Skin epidermis (tissue), 12 donors: ENCODE measurements at regions not wholly inside any gene's neighbourhood (a gene's known extent, or its start where the extent isn't known, plus 50 kb on each side); places are given as distances from the start of the nearest gene placed in this dataset.
"Not testable (repeated sequence)": the region's sequence is repeated elsewhere in the genome, so short reads cannot be mapped to it uniquely, and the experiment has no call there.

Experiments
- H3K27ac ChIP-seq, 21 experiments: fragments of 200-600 bp; sonication (generic) in 11 of 21; one replicate each; pipeline ENCODE4 v1.5.0; 2020; ENCODE audit warnings: mild to moderate bottlenecking in 3 of 21, inconsistent platforms in 2 of 21, moderate library complexity in 2 of 21
- H3K4me3 ChIP-seq, 7 experiments: fragments of 200-600 bp; sonication (generic) in 2 of 7; one replicate each; pipeline ENCODE4 v1.5.0; 2020; ENCODE audit warnings: inconsistent platforms in 2 of 7, mild to moderate bottlenecking in 2 of 7, moderate library complexity in 1 of 7

DNA sequence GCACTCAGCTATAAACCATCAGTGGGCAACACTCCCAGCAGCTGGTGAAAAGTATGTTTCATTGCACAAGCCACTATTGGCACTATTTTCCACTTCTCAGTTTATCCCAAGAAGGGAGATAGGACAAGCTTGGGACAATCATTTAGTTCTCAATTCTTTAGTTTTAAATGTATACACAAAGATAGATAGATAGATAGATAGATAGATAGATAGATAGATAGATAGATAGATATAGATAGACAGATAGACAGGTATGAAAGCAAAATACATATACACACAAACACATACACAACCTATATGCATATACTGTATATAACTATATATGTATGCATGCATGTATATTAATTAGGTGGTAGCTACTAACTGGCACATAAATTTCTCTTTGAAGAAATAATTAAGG lies 411.6 kb upstream of the KCND2 start:
- no peak overlapping the region for H3K27ac ChIP-seq

DNA sequence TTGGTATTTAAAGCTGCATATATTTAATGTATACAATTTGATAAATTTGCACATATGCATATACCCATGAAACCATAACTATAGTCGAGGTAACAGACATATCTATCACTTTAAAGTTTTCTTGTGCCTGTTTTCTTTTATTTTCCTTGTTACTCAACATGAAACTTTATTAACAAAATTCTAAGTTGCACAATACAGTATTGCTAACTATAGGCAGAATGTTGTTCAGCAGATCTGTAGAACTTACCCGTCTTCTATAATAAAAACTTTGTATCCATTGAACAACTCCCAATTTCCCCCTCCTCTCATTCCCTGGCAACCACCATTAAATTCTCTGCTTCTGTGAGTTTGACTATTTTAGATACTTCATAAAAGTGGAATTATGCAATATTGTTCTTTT lies 404.6 kb upstream of the KCND2 start:
- no peak overlapping the region for H3K27ac ChIP-seq
- H3K4me3 ChIP-seq: no peak overlapping the region

More for the DNA sequence above, 411.6 kb upstream of the KCND2 start:
- H3K4me3 ChIP-seq: no peak overlapping the region

DNA sequence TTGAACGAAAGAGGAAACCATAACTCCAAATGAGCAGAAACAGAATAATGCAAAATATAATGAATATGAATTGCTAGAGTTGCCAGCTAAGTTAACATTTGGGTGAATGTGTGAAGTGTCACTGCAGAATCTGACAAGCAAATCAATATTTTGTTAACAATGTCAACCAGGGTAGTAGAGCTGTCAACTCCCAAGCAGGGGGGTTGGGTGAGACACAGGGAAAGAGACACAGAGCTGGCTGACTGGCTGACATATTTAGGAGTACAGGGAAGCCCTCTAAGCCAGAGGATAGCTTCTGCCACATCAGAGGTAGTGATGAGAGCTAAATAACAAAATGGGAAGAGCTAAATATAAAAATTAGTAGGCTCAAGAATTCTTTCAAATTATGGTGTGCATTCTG lies 393.1 kb upstream of the KCND2 start:
- Histone ChIP-seq H3K4me3 (no peak overlapping the region), H3K27ac (no peak overlapping the region)

DNA sequence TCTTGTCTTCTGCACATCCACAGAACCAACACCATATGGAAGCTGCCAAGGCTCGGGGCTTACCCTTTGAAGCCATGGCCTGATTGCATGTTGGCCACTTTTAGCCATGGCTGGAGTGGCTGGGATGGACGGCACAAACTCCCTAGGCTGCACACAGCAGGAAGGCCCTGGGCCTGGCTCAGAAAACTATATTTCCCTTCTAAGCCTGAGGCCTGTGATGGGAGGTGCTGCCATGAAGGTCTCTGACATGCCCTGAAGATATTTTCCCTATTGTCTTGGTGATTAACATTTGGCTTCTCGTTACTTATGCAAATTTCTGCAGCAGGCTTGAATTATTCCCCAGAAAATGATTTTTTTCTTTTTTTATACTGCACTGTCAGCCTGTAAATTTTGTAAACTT lies 387.0 kb upstream of the KCND2 start:
- no peak overlapping the region for H3K27ac ChIP-seq

DNA sequence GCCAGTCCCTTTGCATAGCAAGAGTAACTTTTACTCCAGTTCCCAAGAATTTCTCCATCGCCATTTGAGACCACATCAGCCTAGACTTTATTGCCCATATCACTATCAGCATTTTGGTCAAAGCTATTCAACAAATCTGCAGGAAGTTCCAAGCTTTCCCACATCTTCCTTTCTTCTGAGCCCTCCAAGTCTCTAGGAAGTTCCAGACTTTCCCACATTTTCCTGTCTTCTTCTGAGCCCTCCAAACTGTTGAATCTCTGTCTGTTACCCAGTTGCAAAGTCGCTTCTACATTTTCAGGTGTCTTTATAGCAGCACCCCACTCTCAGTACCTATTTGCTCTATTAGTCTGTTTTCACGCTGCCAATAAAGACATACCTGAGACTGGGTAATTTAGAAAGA lies 386.4 kb upstream of the KCND2 start:
- not testable (repeated sequence) for H3K27ac ChIP-seq, H3K4me3 ChIP-seq

More for the DNA sequence above, 387.0 kb upstream of the KCND2 start:
- no peak overlapping the region for H3K4me3 ChIP-seq

DNA sequence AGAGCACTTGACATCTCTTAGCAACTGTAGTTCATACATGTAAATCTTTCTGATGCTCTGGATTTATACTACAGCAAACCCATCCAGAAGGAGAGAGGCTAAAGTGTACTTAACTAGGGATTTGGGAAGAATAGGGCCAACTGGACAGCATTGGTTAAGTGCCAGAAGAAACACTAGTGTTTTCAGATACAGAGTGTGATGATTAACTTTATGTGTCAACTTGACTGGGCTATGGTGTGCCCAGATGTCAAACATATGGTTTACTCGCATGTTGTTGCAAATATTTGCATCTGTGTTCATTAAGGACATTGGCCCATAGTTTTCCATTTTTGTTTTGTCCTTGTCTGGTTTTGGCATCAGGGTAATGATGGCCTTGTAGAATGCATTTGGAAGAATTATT lies 384.7 kb upstream of the KCND2 start:
- Histone ChIP-seq H3K4me3 (no peak overlapping the region), H3K27ac (no peak overlapping the region)

DNA sequence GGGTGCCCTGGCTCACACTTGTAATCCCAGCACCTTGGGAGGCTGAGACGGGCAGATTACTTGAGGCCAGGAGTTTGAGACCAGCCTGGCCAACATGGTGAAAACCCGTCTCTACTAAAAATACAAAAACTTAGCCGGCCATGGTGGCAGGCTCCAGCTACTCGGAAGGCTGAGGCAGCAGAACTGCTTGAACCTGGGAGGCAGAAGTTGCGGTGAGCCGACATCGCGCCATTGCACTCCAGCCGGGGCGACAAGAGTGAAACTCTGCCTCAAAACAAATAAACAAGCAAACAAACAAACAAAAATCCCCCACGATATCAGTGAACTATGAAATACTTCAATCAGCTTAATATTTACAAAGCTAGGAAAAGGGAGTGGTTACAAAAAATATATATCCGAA lies 382.3 kb upstream of the KCND2 start:
- H3K27ac ChIP-seq: no peak overlapping the region
- H3K4me3 ChIP-seq: no peak overlapping the region

DNA sequence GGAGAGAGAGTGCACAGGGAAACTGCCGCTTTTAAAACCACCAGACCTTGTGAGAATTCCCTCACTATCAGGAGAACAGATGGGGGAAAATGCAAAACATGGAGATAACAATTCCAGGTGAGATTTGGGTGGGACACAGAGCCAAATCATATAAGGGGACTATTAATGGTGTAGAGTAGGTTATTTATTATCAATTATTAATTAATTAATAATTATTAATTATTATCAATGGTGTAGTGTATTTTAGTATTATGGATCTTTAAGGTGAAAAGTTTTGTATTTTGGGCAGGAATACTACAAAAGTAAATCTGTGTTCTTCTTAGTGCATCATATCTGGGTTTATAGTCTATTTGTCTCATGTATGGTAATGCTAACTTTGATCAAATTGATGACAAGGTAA lies 377.7 kb upstream of the KCND2 start:
- Histone ChIP-seq H3K4me3 (no peak overlapping the region), H3K27ac (no peak overlapping the region)

DNA sequence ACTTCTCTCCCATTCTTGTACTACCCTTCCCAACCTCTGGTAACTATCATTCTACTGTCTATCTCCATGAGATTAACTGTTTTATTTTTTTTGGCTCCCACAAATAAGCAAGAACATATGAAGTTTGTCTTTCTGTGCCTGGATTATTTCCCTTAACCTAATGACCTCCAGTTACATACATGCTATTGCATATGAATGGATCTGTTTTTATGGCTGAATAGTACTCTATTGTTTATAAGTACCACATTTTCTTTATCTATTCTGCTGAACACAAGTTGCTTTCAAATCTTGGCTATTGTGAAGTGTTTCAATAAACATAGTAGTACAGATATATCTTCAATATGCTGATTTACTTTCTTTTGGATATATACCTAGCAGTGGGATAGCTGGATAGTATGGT lies 376.6 kb upstream of the KCND2 start:
- H3K27ac ChIP-seq: no peak overlapping the region
- no peak overlapping the region for H3K4me3 ChIP-seq

DNA sequence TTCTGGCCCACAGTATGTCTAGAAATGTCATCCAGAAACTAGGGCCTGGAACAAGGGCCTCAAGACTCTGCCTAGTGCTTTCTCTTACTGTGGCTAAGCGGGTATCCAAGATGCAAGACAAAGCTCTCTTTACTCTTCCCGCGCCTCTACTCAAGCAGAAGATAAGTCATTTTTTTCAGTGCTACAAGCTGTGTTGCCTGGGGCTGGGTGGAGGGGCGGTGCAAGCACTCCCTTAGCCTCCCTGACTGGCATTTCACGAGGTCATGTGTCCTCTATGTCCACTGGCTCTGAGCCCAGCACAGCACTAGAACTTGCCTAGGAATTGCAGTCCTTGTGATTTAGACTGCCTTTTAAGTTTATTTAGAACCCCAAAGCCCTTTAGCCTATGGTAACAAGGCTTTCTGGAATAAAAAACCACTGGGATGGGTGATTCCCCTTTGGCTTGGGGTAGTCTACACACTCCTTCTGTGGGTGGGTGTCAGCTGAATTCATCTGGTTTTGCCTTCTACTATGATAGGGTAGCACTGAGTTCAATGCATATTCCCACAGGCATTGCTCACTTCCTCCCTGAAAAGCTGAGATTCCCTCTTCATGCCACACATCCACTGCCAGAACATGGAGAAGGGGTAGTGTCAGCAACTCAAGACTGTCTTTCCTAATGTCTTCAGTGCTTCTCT lies 371.8 kb upstream of the KCND2 start:
- Histone ChIP-seq H3K27ac (no peak overlapping the region), H3K4me3 (no peak overlapping the region)

DNA sequence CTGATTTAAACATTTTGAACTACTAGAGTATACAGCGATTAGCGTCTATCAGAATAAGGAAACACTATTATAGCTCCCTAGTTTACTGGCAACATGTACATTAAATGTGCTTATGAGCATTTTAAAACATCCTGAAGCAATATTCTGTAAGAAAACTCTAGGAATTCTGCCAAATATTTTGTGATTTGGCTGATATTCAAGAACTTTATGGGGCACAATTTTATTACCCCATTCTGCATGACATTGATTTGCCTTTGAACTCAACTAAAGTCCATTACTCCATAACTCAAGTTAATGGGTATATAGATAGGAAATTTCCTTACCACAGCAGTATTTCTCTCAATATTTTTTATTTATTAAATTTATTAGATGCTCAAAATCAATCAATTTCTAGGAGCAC lies 369.9 kb upstream of the KCND2 start:
- Histone ChIP-seq H3K27ac (no peak overlapping the region), H3K4me3 (no peak overlapping the region)

DNA sequence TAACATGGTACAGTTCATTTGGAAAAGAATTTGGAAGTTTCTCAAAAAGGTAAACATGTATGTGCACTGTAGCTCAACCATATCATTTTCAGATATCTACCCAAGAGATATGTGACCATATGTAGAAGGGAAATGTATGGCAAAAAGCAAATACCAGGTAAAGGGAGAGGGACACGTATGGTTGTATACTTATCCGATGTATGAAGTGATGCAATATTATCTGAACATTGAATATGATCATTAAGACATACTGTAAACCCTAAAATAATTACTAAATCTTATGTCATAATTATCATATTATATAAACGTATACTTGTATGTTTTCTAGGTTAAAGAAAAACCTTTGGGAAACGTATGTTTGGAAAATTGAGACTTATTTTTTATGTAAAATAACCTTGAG lies 367.5 kb upstream of the KCND2 start:
- Histone ChIP-seq H3K4me3 (no peak overlapping the region), H3K27ac (no peak overlapping the region)

DNA sequence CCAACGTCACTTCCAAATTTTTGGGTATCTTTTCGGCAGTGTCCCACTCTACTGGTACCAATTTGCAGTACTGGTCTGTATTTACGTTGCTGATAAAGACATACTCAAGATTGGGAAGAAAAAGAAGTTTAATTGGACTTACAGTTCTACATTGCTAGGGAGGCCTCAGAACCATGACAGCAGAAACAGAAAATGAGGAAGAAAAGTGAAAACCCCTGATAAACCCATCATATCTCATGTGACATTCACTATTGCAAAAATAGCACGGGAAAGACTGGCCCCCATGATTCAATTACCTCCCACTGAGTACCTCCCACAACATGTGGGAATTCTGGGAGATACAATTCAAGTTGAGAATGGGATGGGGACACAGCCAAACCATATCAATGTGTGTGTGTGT lies 364.0 kb upstream of the KCND2 start:
- Histone ChIP-seq H3K4me3 (no peak overlapping the region), H3K27ac (no peak overlapping the region)

DNA sequence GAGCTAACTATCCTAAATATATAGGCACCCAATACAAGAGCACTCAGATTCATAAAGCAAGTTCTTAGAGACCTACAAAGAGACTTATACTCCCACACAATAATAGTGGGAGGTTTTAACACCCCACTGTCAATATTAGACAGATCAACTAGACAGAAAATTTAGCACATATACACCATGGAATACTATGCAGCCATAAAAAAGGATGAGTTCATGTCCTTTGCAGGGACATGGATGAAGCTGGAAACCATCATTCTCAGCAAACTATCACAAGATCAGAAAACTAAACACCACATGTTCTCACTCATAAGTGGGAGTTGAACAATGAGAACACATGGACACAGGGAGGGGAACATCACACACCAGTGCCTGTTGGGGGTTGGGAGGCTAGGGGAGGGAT lies 358.9 kb upstream of the KCND2 start:
- H3K4me3 ChIP-seq: not testable (repeated sequence)

DNA sequence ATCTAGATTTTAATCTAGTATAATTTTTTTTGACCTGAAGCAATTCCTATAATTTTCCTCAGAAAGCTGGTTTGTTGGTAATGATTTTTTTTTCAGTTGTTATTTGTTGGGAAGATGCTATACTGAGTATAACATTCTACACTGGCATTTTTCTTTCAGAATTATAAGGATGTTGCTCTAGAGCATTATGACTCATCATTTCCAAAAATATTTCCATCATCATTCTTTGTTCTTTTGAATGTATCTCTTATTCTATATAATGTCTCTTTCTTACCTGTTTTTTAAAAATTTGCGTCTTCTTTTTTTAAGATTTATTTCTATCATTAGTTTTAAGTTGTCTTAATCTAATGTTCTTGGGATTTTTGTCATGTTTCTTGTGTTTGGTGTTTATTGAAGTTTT lies 356.5 kb upstream of the KCND2 start:
- H3K27ac ChIP-seq: no peak overlapping the region
- H3K4me3 ChIP-seq: no peak overlapping the region

More for the DNA sequence above, 358.9 kb upstream of the KCND2 start:
- H3K27ac ChIP-seq: not testable (repeated sequence)

DNA sequence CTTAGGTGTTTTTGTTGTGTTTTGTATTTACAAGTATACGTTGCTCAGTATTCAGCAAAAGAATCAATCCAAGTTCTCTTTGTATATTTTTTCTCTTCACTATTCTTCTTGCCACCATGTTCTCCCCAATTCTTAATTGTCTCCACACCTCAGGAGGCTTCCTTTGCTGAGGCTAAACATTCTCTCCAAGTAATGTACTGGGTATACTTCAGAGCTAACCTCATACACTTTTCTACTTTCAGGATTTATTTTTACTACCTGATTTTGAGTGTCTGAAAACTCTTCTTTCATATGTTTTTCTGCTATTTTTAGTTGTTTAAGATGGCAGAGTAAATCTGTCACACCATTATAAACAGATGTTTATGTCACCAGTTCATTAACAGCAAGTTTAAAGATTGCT lies 354.8 kb upstream of the KCND2 start:
- H3K4me3 ChIP-seq: no peak overlapping the region
- no peak overlapping the region for H3K27ac ChIP-seq

DNA sequence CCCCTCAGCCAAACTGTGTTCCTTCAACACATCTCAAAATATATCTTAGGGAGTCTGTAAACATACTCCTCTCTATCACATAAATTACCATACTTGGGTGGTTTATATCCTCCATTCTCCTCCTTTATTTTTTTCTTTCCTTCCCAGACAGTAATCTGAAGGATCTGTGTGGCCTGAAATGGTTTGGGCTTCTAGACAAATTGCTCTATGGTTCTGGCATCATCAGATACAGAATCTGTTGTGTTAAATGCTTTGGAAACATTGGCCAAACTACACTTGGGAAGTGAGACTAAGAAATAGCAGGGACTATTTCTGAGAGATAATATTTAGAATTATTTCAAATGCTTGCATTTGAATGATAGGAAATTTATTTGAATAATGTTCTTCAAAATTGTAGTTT lies 353.0 kb upstream of the KCND2 start:
- Histone ChIP-seq H3K4me3 (no peak overlapping the region), H3K27ac (no peak overlapping the region)

DNA sequence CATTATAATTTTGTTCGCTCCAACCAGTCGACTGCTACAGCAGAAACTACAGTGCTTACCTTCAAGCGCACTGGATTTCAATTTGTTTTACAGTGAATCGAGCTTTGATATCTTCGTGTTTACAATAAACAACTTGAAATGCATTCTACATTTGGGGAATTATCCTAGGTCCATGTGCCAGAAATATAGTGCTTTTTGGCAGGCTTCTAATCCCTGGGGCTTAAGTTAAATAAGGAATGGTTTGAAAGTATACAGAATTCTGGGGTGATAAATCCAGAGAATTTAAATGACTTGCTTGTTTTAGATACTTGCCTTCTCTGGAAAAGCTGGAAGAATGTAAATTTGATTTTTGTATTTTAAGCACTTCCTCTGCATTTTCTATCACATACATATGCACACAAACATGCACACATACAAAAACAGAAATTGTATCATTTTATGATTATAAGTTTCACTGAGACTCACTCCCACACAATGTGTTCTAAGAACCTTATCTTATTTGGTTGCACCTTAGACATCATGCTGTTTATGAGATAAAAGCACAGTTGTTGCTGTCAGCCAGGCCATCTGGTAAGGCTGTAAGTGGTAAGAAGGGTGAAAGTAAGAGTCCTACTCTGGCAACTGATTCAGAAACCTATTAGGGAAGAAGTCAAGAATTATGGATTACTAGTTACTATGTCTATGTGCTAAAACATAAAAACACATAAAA lies 347.2 kb upstream of the KCND2 start:
- Histone ChIP-seq H3K4me3 (no peak overlapping the region), H3K27ac (no peak overlapping the region)

DNA sequence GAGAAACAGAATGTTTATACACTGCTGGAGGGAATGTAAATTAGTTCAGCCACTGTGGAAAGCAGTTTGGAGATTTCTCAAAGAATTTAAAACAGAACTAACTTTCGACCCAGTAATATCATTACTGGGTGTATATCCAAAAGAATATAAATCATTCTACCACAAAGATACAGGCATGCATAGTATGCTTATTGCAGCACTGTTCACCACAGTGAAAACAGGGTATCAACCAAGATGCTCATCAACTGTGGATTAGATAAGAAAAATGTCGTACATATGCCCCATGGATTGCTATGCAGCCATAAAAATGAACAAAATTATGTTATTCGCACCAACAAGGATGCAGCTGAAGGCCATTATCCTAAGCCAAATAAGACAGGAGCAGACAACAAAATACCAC lies 343.1 kb upstream of the KCND2 start:
- Histone ChIP-seq H3K27ac (no peak overlapping the region), H3K4me3 (no peak overlapping the region)

DNA sequence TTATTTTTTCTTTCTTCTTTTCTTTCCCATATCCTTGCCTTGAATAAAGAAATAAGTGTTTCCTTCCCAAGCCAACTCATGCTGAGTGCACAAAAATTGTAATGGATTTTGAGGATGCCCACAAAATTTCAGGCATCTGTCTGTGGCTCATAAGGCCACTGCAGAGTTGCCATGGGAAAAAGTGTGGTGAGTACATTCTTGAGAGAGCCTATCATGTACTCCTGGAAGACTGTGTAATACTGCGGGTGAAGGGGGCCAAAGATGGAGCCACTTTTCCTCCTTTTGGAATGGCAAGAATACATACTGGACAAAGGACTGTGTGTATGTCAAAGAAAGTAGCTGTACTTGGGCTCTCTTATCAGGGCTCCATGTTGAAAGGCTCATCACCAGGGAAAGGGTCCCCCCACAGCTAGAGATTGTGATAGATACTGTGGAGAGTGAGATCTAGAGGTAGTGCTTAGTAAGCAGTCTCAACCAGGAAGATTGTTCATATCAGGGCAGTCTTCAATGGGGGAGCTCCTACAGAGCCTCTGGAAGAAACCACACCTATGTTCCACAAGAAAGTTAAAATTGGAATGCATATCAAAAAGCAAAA lies 341.6 kb upstream of the KCND2 start:
- Histone ChIP-seq H3K27ac (no peak overlapping the region), H3K4me3 (no peak overlapping the region)

DNA sequence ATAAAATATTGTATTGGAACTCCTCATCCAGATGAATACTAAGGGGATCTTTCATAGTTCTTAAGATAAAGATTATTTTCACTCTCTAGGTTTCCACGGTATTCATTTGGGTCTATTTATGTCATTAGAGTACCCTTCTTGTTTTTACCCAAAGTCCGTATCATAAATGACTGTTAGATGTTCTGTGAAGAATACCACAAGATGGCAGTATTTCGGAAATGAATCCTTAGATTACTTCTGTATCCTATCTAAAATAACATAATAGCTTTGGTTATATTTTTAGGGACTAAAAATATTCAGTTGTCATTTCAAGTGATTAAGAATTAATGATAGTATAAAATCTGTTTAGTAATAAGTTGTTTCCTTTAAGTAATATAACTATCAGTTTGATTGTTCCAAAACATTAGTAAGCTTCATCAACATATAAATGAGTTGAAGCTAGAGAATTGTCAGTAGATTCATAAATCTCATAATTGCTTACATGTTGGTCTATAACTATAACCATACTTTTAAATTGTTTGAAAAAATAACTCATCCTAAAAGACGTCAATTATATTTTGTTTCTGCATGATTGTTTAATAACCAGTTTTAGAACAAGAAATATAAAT lies 337.5 kb upstream of the KCND2 start:
- Histone ChIP-seq H3K27ac (no peak overlapping the region), H3K4me3 (no peak overlapping the region)
